ENCODE measurements at regions not wholly inside any gene's neighbourhood (a gene's known extent, or its start where the extent isn't known, plus 50 kb on each side); places are given as distances from the start of the nearest gene placed in this dataset.

GRCh38 chr5:2442496-2443354 is 308.8 kb downstream of the IRX2 start:
- DNase-seq (ENCODE audit: low spot score) = no peak

DNA sequence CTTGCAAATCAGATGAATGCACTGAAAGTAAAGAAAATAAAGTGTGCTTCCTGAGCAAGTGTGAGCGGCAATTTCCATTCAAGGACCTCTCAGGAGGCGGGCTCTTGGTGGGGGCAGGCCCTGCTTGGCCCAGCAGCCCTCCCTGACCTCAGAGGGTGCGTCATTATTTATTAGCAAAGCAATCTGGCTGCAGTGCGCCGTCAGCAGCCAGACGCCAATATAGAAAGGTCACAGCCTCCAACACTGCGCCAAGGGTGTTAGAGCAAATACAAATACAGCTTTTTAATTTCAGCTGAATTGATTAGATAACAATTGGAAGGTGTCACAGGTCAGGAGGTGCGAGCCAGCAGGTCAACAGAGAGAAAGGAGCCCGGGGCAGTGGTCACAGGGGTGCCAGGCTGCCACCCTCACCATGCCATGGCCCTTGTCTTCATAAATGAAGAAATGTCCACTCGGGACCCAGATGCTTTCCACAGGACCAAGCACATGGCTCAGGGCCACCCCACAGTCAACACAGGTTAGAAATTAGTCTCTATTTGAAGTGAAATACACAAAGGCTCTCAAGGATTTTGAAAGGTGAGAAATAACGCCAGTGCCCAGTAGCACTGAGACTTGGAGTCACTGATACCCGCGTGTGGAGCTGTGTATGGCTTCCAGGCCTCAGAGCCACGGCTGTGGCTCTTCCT is 309.8 kb downstream of the IRX2 start:
- no peak for DNase-seq (ENCODE audit: low spot score)

GRCh38 chr5:2439608-2440007 is 311.9 kb downstream of the IRX2 start:
- no peak for DNase-seq (ENCODE audit: low spot score)

DNA sequence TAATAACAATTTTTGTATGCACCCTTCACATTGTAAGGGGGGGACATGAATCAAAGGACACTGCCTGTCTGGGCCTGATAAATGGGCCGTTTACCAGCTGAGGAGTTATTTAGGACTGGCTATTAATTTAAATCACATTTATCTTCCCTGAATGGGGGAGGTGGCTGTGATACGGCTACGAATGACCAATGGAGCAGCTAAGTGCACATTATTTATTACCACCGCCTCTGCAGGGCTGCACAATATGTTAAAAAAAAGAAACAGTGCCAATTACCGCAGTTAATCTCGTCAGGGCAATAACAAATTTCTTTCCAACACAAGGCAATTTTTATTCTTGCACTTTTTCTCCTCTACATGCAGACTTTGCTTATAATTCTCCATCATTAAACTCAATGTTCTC is 318.4 kb downstream of the IRX2 start:
- no peak for DNase-seq (ENCODE audit: low spot score)

DNA sequence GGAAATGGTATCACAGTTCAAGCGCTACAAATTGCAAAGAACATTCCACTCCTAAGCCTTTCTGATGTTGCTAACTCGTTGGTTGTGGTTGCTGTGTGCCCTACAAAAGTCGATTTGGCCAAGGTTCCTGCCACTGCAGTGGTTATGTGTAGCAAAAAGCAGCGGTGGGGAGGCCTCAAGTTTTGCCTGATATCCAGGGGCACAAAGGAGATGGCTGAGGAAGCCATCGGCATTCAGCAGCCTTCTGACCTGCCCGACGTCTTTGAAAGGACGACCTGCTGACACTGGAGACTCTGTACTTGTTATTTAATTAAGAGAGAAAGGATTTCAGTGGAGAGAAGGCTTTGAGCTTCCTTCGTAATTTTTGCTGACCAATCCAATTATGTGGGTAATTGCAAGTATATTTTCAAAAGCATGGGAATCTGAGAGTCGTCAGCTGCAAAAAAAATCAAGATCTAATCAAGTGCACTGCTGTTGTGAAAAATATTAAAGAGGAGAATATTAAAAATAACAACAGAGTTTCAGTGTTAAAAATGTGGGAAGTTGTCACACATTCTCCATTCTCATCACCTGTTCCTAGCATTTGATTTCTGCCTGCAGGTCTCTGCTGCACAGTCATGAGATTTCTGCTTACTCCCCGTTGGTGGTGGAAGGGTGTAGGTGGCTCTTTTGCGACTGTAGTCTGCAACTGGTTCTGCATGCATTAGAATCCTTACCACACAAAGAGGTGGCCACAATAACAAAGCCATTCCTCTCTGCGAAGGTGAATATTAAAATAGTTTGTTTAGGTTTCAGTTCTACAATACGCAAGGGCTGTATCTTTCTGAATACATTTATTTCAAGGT is 319.2 kb downstream of the IRX2 start:
- DNase-seq (ENCODE audit: low spot score) = no peak

- no peak for DNase-seq (ENCODE audit: low spot score)
Measured at GRCh38 chr5:2430606-2431005, 320.9 kb downstream of the IRX2 start.

DNA sequence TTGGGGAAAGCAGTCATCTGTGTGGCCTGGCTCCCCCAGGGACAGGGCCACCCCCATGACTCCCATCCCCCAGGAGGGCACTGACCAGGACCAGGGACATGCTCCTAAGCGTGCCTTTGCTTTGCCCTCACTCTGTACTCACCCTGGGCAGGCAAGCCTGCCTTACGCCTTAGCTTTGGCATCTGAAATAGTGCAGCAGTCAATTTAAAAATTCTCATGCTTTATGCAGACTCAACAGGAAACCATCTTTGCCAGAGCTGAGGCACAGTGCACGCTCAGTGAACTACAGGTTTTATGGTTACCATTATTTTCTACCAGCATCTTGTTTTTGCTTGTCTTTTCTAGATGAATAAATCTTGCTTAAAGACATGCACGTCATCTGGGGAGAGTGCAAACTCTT is 323.5 kb downstream of the IRX2 start:
- no peak for DNase-seq (ENCODE audit: low spot score)

DNA sequence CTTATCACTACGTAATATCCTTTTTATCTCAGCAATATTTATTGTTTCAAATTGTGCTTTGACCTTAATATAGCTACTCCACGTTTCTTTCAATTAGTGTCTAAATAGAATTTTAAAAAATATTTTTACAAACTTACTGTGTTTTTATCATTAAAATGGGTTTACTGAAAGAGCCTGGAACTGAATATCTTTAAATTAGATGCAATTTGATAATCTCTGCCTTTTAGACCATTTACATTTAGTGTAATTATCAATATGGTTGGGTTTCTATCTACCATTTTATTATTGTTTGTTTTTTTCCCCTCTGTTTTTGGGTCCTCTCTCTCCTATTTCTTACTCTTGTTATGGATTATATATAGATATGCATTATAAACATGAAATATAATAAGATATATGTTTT is 327.8 kb downstream of the IRX2 start:
- no peak for DNase-seq (ENCODE audit: low spot score)

DNA sequence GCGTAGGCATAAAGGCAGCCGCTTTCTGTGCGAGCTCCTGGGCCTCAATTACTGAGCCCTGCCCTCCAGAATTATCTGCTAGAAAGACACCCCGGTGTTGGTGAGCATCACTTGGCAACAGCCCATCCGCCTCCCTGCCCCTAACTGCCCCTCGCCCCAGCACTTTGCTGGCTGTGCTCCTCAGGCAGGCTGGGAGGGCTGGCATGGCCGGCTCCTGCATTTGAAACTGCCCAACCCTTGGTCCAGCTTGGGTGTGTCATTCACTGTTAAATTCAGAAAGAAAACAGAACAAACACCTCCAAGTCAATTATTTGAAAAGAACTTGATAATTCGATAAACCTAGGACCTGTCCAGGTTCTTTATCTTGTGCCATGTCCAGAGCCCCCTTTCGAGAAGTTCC is 334.2 kb downstream of the IRX2 start:
- DNase-seq (ENCODE audit: low spot score) = no peak

GRCh38 chr5:2415678-2416077 is 335.8 kb downstream of the IRX2 start:
- no peak for DNase-seq (ENCODE audit: low spot score)

DNA sequence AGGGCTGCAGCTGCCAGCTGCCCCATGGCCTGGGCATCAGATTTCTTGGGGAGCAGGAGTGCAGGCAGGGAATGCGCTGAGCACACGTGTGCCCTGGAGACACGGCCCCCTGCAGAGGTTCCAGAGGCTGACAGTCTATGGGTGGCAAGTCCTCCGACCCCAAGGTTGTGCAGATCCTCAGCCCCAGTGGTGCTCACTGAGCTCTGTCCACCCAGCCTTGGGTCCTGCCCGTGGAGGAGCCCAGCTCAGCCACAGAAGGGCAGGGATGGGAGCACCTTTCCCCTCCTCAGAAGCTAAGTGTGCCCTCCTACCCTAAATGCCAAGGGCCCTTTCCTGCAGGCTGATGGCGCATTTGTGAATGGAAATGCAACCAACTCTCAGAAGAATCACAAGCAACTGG is 341.0 kb downstream of the IRX2 start:
- DNase-seq (ENCODE audit: low spot score) = no peak

DNA sequence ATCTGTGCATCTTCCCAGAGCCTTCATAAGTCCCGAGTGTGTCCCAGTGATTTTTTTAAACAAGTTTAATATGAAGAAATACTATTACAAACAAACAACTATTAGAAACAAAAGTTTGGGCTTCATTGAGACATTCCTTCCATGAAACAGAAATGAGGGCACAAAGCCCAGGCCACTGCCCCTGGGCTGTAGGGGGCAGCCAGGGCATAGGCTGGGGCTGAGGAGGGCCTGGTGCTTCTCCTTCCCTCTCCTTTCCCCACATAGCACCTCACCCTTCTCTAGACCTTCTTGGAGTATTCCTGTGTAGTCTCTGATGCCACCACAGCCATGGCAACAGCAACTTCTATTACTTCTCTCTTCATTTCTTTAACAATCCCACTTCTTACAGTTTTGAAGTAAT is 348.2 kb downstream of the IRX2 start:
- DNase-seq (ENCODE audit: low spot score) = no peak

DNA sequence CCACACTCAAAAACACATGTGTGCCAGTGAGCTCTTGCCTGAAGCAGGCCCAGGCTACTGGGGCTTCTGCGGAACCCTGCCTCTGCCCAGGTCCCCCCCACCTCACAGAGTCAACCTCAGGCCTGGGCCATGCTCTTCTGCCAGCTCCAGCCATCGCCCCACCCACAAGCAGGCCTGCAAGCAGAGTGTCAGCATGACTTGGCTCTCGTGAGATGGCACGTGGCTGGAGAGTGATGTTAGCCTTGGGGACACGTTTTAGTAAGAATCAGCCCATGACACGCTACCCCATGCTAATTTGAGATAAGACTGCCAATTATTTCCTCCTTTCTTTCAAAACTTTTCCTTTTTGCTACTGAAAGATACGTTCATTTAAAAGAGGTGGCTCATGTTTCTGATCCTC is 351.7 kb downstream of the IRX2 start:
- no peak for DNase-seq (ENCODE audit: low spot score)

GRCh38 chr5:2399096-2399495 is 352.4 kb downstream of the IRX2 start:
- DNase-seq (ENCODE audit: low spot score) = no peak

- no peak for DNase-seq (ENCODE audit: low spot score)
Measured at GRCh38 chr5:2393556-2393955, 357.9 kb downstream of the IRX2 start.

GRCh38 chr5:2391566-2391965 is 359.9 kb downstream of the IRX2 start:
- DNase-seq (ENCODE audit: low spot score) = no peak

- no peak for DNase-seq (ENCODE audit: low spot score)
Measured at GRCh38 chr5:2391021-2391420, 360.5 kb downstream of the IRX2 start.

- no peak for DNase-seq (ENCODE audit: low spot score)
Measured at GRCh38 chr5:2388571-2388970, 362.9 kb downstream of the IRX2 start.

GRCh38 chr5:2387634-2388325 is 363.7 kb downstream of the IRX2 start:
- DNase-seq (ENCODE audit: low spot score) = no peak

GRCh38 chr5:2387250-2387633 is 364.2 kb downstream of the IRX2 start:
- no peak for DNase-seq (ENCODE audit: low spot score)

DNA sequence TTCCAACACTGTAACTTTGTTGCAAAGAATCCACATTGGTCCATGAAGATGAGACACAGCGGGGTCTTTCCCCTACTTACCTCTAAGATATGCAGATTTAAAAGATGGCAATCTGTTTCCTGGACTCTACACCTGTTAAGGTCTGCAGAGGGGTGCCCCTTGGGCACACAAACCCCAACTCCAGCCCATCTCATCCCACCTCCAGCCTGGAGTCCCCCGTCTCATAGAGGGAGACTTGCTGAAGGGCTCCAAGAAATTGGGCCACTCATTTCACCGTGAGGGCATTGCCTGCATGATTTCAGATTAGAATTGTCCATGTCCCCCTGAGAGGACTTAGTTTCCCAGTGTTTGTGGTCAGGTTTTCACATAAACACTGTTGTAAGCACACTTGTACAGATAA is 365.7 kb downstream of the IRX2 start:
- no peak for DNase-seq (ENCODE audit: low spot score)

GRCh38 chr5:2383698-2384065 is 367.8 kb downstream of the IRX2 start:
- no peak for DNase-seq (ENCODE audit: low spot score)
